ENCODE measurements at regions not wholly inside any gene's neighbourhood (a gene's known extent, or its start where the extent isn't known, plus 50 kb on each side); places are given as distances from the start of the nearest gene placed in this dataset.
A peak's percentile ranks its signal among the peaks of the same experiment; 100 is the strongest.

GRCh38 chr6:121885399-121886152 lies 450.1 kb downstream of the GJA1 start (continued):
- peak; percentile 49; the same call in 1 of the 2 replicates for TF ChIP-seq SALL1 (CRISPR knock-in tag; IDR thresholded peaks at IDR 0.05)
- TF ChIP-seq ZBTB8A (CRISPR knock-in tag; IDR thresholded peaks at IDR 0.05; ENCODE audit: borderline replicate concordance, low read depth) = no peak
- TF ChIP-seq ZNF660 (CRISPR knock-in tag; IDR thresholded peaks at IDR 0.05; ENCODE audit: borderline replicate concordance, low read depth) = no peak
- TF ChIP-seq THAP11 (CRISPR knock-in tag; IDR thresholded peaks at IDR 0.05) = no peak
- TF ChIP-seq CREM (IDR thresholded peaks at IDR 0.05) = peak; percentile 56; the same call in 1 of the 2 replicates
- no peak for TF ChIP-seq CREM (CRISPR knock-in tag; IDR thresholded peaks at IDR 0.05)
- no peak for TF ChIP-seq SMAD1 (CRISPR knock-in tag; IDR thresholded peaks at IDR 0.05; ENCODE audit: borderline replicate concordance, low read depth)
- TF ChIP-seq NFKB2 (CRISPR knock-in tag; IDR thresholded peaks at IDR 0.05; ENCODE audit: borderline replicate concordance) = no peak
- TF ChIP-seq ZHX2 (IDR thresholded peaks at IDR 0.05; ENCODE audit: low read depth) = no peak
- no peak for TF ChIP-seq ZHX2 (CRISPR knock-in tag; IDR thresholded peaks at IDR 0.05; ENCODE audit: borderline replicate concordance)
- no peak for TF ChIP-seq ZKSCAN8 (CRISPR knock-in tag; IDR thresholded peaks at IDR 0.05; ENCODE audit: borderline replicate concordance)
- TF ChIP-seq ZNF256 (CRISPR knock-in tag; conservative IDR thresholded peaks at IDR 0.05) = no peak
- peak; percentile 76 for TF ChIP-seq TBL1XR1 (IDR thresholded peaks at IDR 0.05; ENCODE audit: borderline replicate concordance, low read length, partially characterized antibody)
- TF ChIP-seq MAZ (IDR thresholded peaks at IDR 0.05; ENCODE audit: borderline replicate concordance, low read depth, low read length) = no peak
- no peak for TF ChIP-seq MAZ (CRISPR knock-in tag; IDR thresholded peaks at IDR 0.05; ENCODE audit: low read depth)
- no peak for TF ChIP-seq HNF1B (CRISPR knock-in tag; IDR thresholded peaks at IDR 0.05)
- no peak for TF ChIP-seq ZNF326 (CRISPR knock-in tag; IDR thresholded peaks at IDR 0.05; ENCODE audit: borderline replicate concordance)
- peak; percentile 17; the same call in 1 of the 2 replicates for TF ChIP-seq THRA (CRISPR knock-in tag; IDR thresholded peaks at IDR 0.05; ENCODE audit: borderline replicate concordance)
- no peak for TF ChIP-seq ESRRA (CRISPR knock-in tag; IDR thresholded peaks at IDR 0.05; ENCODE audit: low read depth)
